Fibroblast of skin of right quadriceps (primary cell): ENCODE measurements at regions not wholly inside any gene's neighbourhood (a gene's known extent, or its start where the extent isn't known, plus 50 kb on each side); places are given as distances from the start of the nearest gene placed in this dataset.
A peak's percentile ranks its signal among the peaks of the same experiment; 100 is the strongest.
"Not testable (repeated sequence)": the region's sequence is repeated elsewhere in the genome, so short reads cannot be mapped to it uniquely, and the experiment has no call there.

Experiments used
- DNase-seq: peaks from one replicate; pipeline ENCODE4 v3.0.0-alpha.2; 2013

- no peak for DNase-seq
Observed at GRCh38 chr4:128758314-128758922, 51.1 kb upstream of the JADE1 start.

- DNase-seq = no peak
Observed at GRCh38 chr4:128757712-128758111, 51.8 kb upstream of the JADE1 start.

- DNase-seq = no peak
Observed at GRCh38 chr4:128751354-128751753, 58.1 kb upstream of the JADE1 start.

GRCh38 chr4:128741748-128742147, 67.8 kb upstream of the JADE1 start:
- DNase-seq = not testable (repeated sequence)

- DNase-seq = no peak
Observed at GRCh38 chr4:128737098-128737513, 72.4 kb upstream of the JADE1 start.

- DNase-seq = no peak
Observed at GRCh38 chr4:128735714-128736113, 73.8 kb upstream of the JADE1 start.

GRCh38 chr4:128728190-128728589, 81.3 kb upstream of the JADE1 start:
- DNase-seq = no peak

- no peak for DNase-seq
Observed at GRCh38 chr4:128727658-128728057, 81.8 kb upstream of the JADE1 start.

- no peak for DNase-seq
Observed at GRCh38 chr4:128725405-128726055, 84.0 kb upstream of the JADE1 start.

- DNase-seq = no peak
Observed at GRCh38 chr4:128722911-128723310, 86.6 kb upstream of the JADE1 start.

- DNase-seq = no peak
Observed at GRCh38 chr4:128721896-128722295, 87.6 kb upstream of the JADE1 start.

- no peak for DNase-seq
Observed at GRCh38 chr4:128720270-128720669, 89.2 kb upstream of the JADE1 start.

GRCh38 chr4:128718768-128719167, 90.7 kb upstream of the JADE1 start:
- peak; percentile 85 for DNase-seq

- no peak for DNase-seq
Observed at GRCh38 chr4:128716338-128716737, 93.2 kb upstream of the JADE1 start.

GRCh38 chr4:128715616-128716015, 93.9 kb upstream of the JADE1 start:
- DNase-seq = peak; percentile 74

- peak; percentile 31 for DNase-seq
Observed at GRCh38 chr4:128711361-128711760, 98.1 kb upstream of the JADE1 start.

GRCh38 chr4:128709268-128709667, 100.2 kb upstream of the JADE1 start:
- no peak for DNase-seq

- peak; percentile 59 for DNase-seq
Observed at GRCh38 chr4:128707864-128708263, 101.6 kb upstream of the JADE1 start.

GRCh38 chr4:128703948-128704347, 105.6 kb upstream of the JADE1 start:
- no peak for DNase-seq

GRCh38 chr4:128700659-128701350, 108.7 kb upstream of the JADE1 start:
- DNase-seq = peak; percentile 14

GRCh38 chr4:128698386-128698785, 111.1 kb upstream of the JADE1 start:
- DNase-seq = no peak

- no peak for DNase-seq
Observed at GRCh38 chr4:128697323-128697722, 112.2 kb upstream of the JADE1 start.

GRCh38 chr4:128690011-128690410, 119.5 kb upstream of the JADE1 start:
- no peak for DNase-seq

GRCh38 chr4:128688846-128689437, 120.6 kb upstream of the JADE1 start:
- DNase-seq = no peak
